ENCODE measurements at regions not wholly inside any gene's neighbourhood (a gene's known extent, or its start where the extent isn't known, plus 50 kb on each side); places are given as distances from the start of the nearest gene placed in this dataset.
"Not testable (repeated sequence)": the region's sequence is repeated elsewhere in the genome, so short reads cannot be mapped to it uniquely, and the experiment has no call there.

DNA sequence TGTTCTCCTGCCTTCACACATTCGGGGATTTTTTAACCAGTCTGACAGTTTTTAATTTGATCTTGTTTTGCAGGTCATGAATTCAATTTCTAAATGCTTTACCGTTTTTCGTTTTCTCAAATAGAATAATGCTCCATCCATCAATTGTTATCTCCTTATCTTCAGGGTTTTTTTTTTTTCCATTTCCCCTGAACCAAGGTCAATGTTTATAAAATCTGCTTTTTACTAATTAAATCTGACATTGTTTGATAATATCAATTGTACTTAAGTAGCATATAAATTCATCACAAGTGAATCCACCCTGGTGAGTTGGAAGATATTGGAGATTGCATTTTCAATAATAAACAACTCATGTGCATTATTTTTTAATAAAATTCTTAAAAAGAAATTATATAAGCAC is 2004.6 kb upstream of the WWC1 start:
- no peak for DNase-seq (ENCODE audit: low read depth in 2 of 2)

DNA sequence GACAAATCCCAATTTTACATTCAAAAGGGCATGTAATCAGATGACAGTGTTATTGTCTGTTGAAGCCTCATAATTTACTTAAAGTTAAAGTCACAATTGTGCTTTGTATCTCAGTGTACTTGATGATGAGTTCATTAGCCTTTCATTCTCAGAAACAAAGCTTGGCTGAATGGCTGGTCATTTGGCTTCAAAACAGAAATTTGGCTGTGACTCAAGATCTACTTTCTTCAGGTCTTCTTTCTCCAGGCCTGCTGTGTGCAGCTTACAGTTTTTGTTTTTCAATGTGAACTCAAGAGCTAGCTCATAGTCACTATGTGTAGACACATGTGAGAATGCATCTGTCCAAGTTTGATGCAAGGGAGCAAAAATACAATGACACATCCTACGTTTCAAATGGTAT is 2003.6 kb upstream of the WWC1 start:
- no peak for DNase-seq (ENCODE audit: low read depth in 2 of 2)

DNA sequence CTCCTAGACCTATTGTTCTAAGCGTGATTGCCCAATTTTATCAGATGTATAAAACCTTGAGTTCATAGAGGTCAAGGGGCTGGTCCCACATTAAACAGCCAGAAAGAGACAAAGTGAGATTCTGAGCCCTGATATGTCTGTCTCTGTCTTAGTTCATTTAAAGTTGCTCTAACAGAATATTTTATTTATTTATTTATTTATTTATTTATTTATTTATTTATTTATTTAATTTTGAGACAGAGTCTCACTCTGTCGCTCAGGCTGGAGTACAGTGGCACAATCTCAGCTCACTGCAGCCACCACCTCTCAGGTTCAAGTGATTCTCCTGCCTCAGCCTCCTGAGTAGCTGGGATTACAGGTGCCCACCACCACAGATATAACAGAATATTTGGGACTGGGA is 1999.6 kb upstream of the WWC1 start:
- DNase-seq (ENCODE audit: low read depth in 2 of 2), result not testable (repeated sequence)

DNA sequence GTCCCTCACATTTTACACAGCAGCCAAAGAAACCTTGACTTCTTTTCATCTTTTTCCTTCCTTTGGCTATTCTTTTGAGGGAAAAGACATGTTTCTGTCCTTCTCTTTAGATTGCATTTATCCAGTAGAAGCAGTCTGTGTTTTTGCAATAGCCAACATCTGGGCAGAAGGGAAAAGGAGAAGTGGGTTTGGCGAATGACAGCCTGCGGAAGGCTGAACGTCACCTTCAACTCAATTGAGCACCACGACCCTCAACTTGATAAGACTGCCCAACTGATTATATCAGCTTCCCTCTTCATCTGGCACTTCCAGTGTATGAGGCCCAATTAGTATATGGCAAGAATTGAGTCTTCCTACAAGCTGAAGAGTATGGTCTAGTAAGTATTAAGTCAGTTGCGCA is 1997.6 kb upstream of the WWC1 start:
- no peak for DNase-seq (ENCODE audit: low read depth in 2 of 2)

DNA sequence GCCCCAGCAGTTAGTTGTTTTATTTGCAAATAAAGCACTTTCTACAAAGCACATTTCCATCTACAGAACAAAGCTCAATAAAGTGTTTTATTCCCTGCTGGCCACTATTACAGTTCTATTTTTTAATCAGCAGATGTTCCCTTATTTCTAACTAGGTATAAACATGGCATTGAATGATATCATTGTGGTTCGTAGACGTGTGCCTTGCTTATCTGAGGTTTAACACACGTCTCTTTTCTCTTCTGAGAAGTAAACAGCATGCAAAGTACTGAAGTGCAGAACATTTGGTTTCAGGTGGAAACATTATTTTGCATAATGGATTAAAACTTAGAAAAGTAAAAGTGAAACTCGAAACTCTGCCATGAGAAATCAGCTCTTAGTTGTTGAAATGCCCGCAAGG is 1989.3 kb upstream of the WWC1 start:
- DNase-seq (ENCODE audit: low read depth in 2 of 2), result no peak

DNA sequence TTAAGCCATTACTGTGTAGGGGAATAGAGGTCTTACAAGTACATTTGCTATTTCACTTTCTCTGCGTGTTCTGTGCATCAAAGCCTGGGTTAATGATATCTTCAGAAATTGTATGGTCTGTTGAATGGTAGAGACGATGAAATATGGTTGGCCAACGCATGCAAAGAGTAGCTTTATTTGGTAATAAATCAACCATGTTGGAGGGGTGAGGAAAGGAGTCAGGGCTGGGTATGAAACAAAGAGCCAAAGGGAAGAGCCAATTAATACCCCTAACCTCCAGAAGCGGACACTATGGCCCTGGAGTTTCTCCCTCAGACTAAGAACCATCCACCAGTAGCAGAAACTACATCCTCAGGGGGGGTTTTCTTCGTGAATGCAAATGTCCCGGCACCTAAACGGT is 1974.0 kb upstream of the WWC1 start:
- DNase-seq (ENCODE audit: low read depth in 2 of 2), result no peak

DNA sequence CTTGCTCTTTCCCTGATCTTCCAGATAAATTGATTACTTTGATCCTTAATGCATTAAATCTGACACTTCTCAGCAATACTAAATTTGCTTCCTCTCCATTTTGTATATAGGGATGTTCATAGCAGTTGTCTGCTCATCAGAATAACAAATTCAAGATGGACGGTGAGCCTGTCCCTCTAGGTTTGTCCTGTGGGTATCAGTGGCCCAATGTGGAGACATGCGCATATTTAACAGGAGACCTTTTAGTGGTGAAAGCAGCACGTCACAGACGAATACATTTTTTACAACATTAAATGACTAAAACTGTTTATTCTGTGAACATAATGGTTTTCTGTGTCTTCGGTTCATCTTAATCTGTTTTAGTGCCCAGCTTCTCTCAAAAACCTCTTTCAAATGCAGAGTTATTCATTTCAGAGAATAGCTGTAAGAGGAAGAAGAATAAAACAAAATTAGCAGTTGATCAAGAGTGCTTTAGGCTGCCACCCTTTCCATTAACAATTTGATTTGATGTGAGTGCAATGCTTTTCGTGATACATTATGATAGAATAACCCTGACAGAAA is 1970.4 kb upstream of the WWC1 start:
- DNase-seq (ENCODE audit: low read depth in 2 of 2), result no peak

DNA sequence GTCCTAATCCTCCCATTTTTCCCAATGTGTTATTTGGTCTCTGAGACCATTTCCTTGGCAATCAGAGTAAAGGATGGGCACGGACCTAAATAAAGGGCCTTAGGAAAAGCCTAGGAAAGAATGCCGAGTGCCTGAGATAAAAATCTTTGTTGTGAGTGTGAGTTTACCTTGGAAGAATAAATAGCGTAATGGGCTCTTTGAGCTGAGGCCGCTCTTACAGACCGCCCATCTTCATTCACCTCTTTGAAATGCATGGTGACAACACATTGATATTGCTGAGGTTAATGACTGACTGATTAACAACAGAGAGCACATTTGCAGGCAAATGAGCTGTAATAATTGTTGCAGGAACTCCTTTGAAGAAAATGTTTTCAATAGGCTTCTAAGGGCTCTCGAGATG is 1967.1 kb upstream of the WWC1 start:
- no peak for DNase-seq (ENCODE audit: low read depth in 2 of 2)

DNA sequence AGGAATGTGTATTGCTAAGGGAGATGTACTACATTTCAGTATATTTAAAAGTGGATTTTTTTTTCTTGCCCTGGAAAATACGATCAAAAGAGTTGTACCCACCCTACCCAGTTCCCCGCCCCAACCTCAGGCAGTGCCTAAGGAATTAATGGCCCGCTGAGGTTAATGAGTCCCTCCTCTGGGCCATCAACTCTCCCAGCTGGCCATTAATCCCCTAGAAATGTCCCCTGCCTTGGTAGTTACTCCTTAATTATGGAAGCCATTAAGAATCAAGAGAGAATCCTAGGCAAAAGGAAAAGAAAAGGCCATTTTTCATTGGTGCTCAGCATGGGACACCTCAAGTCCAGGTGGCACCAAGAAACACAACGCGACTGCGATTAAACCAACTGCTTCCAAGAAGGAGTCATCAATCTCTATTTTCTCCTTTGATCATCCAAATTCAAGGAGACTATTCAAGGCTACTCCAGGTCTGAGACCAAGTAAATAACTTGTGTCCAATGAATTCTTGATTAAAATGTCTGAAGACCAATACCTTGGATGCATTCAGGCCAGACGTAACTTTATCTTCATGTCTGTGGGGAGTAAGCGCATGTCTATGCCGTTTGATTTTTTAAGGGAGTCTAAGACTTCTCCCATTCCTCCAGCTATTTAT is 1962.2 kb upstream of the WWC1 start:
- no peak for DNase-seq (ENCODE audit: low read depth in 2 of 2)

DNA sequence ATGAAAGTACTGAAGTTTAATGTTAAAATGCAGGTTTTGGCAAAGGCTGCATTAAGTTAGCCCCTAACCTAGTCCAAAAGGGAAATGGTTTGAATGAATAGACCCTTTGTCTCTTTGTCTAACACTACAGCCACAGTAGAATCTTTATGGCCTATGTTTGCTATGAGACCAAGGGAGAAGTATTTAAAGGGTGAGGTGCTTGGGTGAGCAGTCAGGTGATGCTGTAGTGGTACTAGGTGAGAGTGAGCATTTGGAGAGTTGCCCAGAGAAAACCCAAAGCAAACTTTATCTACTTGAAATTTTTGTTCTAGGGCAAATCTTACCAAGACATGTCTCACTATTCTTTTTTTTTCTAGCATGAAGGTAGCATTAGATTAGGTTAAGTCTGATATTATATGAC is 1961.4 kb upstream of the WWC1 start:
- no peak for DNase-seq (ENCODE audit: low read depth in 2 of 2)

DNA sequence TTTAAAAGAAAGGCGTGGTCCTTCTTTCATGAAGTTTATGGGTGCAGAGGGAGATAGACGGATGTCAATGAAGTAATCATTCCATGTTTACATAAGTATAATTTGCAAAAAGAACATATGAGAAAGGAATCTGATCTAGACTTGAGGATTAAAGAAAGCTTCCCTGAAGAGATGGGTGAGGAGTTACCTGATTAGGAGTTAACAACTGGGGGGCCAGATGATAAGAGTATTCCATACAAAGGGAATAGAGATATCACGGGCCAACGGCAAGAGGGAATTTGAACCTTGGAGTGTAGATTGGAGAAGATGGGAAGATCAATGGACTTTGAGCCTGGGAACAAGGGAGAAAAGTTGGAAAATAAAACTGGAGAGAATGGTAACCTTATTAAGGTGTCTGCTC is 1959.9 kb upstream of the WWC1 start:
- DNase-seq (ENCODE audit: low read depth in 2 of 2), result no peak

DNA sequence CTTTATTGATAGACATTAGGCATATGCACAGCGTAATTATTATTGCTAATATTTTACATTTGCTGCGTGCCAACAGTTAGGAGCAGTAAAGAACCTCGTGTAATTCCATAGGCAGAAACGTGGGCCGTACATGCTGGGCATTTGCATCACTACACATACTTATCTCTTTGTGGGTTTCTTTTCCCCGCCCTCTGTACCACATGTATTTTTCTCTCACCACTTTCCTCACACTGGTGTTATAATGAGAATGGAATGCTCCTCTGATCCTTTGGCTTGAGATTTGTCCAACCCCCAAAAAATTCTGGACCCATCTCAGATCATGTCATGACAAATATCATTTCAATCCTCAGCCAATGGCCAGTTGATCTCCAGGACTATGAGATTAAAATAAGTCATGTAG is 1952.6 kb upstream of the WWC1 start:
- DNase-seq (ENCODE audit: low read depth in 2 of 2), result no peak

DNA sequence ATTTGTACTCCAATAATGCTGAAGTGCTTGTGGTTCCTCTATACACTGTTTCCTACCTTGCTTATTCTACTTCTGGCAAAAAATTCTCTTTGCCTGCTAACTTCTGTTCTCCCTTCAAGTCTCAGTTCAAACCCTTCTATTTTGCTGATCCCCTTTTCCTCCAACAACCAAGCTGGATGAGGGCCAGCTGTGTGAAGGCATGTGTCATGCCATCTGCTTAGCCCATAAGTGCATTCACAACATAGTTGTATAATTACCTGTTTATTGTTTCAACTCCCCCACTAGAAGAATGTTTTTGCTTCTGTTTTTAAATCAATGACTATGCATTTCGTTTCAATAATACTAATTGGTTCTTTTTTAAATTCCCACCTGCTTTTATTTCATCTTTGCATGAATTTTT is 1951.4 kb upstream of the WWC1 start:
- no peak for DNase-seq (ENCODE audit: low read depth in 2 of 2)

DNA sequence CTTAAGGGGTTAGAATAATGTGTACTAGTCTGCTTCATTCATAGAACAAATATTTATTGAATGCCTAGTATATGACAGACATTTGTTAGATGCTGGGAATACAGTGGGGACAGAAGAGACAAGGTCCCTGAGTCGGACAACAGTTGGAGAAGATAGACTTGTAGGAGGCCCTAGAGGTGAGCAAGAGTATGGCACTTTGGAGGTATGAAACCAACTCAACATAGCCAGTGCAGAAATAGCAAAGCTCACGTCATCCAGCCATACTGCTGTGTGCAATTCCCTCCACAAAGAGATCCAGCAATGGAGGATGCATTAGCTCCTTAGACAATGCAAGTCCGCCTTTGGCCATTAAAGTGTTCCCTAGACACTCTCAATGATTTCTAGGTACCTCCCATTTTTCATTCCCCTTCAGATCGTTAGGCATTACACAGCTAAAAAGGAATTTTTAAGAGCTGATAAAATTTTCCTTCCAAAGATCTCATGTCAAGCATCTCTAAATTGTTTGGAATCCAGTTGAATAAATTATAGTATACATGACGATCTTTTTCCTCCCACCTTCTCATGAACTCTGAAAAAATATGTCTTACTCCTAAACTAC is 1949.6 kb upstream of the WWC1 start:
- DNase-seq (ENCODE audit: low read depth in 2 of 2), result no peak

DNA sequence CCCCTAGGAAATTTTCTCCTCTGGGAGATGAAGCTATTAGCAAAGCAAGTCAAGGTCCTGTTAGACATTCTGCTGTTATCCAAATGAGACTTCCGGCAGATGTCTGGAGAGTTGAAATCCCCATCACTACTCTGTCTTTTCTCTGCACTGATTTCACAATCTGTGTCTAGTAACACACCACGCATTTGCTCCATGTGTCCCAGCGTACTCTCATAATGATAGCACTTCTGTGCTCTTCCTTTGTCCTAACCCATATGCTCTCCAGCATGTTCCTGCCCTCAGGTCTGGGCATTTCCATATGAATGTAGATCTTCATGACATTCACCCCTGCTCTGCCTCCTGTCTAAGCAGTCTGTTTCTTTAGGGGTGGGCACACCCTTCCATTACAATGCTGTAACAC is 1949.0 kb upstream of the WWC1 start:
- DNase-seq (ENCODE audit: low read depth in 2 of 2), result no peak

DNA sequence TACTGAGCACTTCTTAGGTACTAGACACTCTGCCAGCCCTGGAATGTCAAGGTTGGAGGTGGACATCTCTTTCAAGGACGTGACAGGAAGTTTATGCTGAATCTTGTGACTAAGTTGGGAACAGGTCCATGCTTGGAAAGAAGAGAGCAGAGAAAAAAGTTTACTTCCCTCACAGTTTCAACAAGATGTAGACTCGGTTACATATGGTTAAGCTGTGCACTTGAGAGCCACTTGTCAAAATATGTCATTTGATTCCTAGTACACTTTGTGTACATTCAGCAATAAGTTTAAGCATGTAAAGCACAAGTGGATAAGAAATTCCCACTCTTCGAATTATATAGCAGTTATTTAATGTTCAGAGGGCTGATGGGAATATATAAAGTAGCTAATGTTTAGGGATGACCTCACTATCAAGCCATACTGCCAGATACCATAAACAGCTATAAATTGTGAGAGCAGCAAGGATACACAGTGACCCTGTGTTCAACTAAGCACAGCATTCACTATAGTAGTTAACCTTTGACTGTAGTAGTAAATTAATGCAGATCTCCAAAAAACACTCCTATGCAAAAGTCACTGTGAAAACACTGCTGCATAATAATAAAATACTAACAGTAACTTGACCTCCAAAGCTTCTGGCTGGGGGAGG is 1944.6 kb upstream of the WWC1 start:
- DNase-seq (ENCODE audit: low read depth in 2 of 2), result no peak

DNA sequence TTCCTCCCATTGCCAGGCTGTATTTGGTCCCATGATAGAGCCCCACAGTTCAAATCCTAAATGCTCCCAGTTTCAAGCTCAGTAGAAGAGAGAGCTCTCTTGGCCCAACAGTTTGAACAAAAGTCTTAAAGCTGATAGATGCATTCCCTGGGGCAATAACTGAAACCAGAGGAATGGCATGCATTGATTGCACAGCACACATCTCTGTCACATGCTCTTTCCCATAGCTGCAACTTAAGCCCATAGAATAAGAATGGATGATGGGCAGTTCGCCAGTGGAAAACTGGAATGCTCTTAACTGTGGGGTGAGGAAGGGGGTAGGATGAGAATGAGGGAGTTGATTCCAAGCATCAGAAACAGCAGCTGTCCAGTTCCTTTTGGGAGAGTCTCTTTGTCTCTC is 1942.4 kb upstream of the WWC1 start:
- DNase-seq (ENCODE audit: low read depth in 2 of 2), result no peak

DNA sequence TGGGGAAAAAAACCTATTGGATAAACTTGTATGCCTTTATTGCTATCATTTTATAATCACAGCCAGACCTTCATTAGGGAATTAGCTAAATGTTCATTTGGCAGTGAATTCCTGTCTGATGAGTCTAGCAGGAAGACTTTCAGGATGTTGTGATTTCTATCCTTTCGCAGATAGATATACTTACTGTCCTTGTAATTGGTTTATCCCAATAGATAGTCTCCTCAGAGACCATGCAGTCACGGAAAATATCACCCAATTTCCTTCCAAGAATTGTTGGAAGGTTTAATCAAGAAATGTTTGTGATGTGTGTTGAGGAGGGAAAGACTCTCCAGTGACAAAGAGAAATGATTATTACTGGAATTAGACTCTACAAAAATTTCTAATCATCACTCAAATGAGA is 1937.9 kb upstream of the WWC1 start:
- no peak for DNase-seq (ENCODE audit: low read depth in 2 of 2)

DNA sequence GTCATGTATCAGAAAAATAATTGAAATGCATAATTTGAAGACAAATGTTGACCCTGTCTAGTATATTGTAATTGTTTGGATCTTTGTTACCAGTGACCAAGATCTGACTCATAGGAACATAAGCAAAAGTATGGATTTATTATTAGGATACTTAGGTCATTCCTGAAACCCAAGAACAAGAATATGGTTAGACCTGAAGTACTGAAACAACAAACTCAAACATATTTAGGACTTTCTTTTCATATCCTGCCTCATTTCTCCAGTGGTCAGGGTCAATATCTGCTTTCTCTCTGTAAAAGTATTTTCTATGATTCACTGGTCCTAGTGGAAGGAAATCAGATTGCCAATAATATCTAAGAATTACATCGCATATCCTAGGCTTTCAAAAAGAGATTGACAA is 1937.1 kb upstream of the WWC1 start:
- DNase-seq (ENCODE audit: low read depth in 2 of 2), result no peak

DNA sequence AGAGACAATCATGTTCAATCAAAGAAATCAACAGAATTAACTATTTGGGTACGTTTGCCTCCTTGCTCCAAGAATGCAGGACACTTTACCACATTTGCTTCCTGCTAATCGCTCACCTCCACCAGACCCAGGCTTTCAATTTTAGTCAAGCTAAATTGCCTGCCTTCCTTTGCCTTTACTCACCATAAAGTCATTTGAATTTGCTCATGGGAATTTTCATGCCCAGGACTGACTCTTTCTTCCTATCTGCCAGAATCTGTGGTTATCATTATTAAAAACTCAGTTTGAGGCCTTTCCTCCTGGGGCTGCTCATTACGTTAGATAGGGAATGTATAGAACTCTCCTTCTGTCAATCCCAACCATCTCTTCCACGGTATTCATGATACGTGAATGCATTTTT is 1935.3 kb upstream of the WWC1 start:
- no peak for DNase-seq (ENCODE audit: low read depth in 2 of 2)

DNA sequence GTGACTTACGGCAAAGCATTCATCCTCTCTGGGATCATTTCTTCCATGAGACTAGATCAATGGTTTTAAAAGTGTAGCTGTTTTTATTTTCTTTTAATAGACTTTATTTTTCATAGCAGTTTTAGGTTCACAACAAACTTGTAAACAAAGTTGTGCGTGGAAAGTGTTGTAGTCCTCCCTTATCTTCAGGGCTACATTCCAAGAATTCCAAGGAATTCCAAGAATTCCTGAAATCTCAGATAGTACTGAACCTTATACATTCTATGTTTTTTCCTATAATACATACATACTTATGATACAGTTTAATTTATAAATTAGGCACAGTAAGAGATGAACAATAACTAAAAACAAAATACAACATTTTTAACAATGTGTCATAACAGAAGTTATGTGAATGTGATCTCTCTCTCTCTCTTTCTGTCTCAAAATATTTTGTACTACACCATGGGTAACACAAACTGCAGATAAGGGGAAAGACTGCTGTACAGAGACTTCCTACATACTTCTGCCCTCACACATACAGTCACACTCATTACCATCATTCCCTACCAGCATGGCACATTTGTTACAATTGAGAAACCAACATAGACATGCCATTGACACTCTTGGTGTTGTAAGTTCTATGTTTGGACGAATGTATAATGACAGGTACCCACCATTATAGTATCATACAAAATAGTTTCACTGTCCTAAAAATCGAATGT is 1933.2 kb upstream of the WWC1 start:
- no peak for DNase-seq (ENCODE audit: low read depth in 2 of 2)

DNA sequence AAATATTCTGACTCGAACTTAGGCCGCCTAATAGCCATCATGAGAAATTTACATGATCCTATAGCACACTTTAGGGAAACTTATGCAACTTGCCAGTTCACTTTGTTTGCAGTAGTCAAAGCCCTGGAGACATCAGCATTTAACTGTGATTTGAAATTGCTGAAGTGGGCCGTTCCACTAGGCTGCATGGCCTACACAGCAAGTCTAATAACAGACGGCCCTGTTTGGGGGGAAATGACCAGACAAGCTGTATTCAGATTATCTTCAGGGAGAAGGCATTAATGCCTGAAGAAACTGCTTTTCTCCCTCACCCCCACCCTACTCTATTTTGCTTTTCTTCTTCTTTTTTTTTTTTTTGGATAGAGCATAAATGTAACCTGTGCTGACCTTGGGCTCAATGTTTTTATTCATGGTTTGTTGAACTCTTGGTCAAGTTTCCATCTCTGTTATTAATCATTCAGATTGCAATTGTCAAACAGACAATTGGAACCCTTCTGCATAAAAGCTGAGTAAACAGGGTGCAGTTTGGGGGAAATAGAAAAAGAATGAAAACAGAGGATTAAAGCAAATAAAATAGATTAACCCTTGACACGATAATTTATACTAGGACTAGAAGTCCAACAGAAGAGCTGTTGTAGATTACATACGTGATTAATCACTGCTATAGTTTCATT is 1928.2 kb upstream of the WWC1 start:
- no peak for DNase-seq (ENCODE audit: low read depth in 2 of 2)

Data from activated CD4-positive, alpha-beta T cell treated with anti-CD3 and anti-CD28 coated beads for 24 hours (primary cell).